ENCODE measurements at regions not wholly inside any gene's neighbourhood (a gene's known extent, or its start where the extent isn't known, plus 50 kb on each side); places are given as distances from the start of the nearest gene placed in this dataset.

GRCh38 chr13:106795847-106796246 is 227.9 kb upstream of the ARGLU1 start:
- TF ChIP-seq CTCF (conservative IDR thresholded peaks at IDR 0.05; ENCODE audit: low read length), result no peak
- TF ChIP-seq EZH2phosphoT487 (IDR thresholded peaks at IDR 0.05; ENCODE audit: borderline replicate concordance), result no peak
